ENCODE measurements at regions not wholly inside any gene's neighbourhood (a gene's known extent, or its start where the extent isn't known, plus 50 kb on each side); places are given as distances from the start of the nearest gene placed in this dataset.

- TF ChIP-seq POLR2A (IDR thresholded peaks at IDR 0.05) (no peak), CTCF (IDR thresholded peaks at IDR 0.05) (no peak)
Measured at GRCh38 chr5:165173651-165174050, 1668.2 kb downstream of the MAT2B start.
